ENCODE measurements at regions not wholly inside any gene's neighbourhood (a gene's known extent, or its start where the extent isn't known, plus 50 kb on each side); places are given as distances from the start of the nearest gene placed in this dataset.

DNA sequence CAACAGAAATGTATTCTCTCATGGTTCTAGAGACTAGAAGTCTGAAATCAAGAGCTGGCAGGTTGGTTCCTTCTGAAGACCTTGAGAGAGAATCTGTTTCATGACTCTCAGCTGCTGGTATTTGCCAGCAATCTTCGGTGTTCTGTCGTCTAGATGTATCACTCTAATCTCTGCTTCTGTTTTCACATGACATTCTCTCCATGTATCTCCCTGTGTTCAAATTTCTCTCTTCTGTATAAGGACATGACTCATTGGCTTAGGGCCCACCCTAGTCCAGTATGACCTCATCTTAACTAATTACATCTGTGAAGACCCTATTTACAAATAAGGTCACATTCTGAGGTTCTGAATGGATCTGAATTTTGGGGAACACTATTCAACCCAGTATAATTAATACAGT, 82.3 kb downstream of the ANKRD7 start:
- DNase-seq (ENCODE audit: low spot score): no peak
- H3K9ac ChIP-seq (ENCODE audit: low read depth in 1 of 2, low read length in 2 of 2): no peak overlapping the region
- no peak overlapping the region for H3K27ac ChIP-seq (ENCODE audit: low read depth in 1 of 2, low read length in 2 of 2)
- no peaks in the 10 kb centered on the region for H3K4me1 ChIP-seq (ENCODE audit: control insufficient read depth in 4 of 4, insufficient read depth in 4 of 4, low read length in 3 of 4)
- peaks cover 0 to 3% (median 0%) of the 10 kb centered on the region in 4 donors for H3K27me3 ChIP-seq (ENCODE audit: control insufficient read depth in 4 of 4, insufficient read depth in 4 of 4, low read length in 3 of 4)
- no peaks in the 10 kb centered on the region for H3K9me3 ChIP-seq (ENCODE audit: control insufficient read depth in 4 of 4, low read length in 3 of 4)
- WGBS: 78% methylated on average over 2 of the region's 2 CpGs
- H3K36me3 ChIP-seq (ENCODE audit: control insufficient read depth in 4 of 4, insufficient read depth in 3 of 4, low read depth in 1 of 4, low read length in 3 of 4): no peaks in the 10 kb centered on the region
- H3K4me3 ChIP-seq (ENCODE audit: low read depth in 1 of 3, low read length in 3 of 3): no peak overlapping the region
- TF ChIP-seq JUND (IDR thresholded peaks at IDR 0.05): no peak
- TF ChIP-seq, protein P1, sequence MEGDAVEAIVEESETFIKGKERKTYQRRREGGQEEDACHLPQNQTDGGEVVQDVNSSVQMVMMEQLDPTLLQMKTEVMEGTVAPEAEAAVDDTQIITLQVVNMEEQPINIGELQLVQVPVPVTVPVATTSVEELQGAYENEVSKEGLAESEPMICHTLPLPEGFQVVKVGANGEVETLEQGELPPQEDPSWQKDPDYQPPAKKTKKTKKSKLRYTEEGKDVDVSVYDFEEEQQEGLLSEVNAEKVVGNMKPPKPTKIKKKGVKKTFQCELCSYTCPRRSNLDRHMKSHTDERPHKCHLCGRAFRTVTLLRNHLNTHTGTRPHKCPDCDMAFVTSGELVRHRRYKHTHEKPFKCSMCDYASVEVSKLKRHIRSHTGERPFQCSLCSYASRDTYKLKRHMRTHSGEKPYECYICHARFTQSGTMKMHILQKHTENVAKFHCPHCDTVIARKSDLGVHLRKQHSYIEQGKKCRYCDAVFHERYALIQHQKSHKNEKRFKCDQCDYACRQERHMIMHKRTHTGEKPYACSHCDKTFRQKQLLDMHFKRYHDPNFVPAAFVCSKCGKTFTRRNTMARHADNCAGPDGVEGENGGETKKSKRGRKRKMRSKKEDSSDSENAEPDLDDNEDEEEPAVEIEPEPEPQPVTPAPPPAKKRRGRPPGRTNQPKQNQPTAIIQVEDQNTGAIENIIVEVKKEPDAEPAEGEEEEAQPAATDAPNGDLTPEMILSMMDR (IDR thresholded peaks at IDR 0.05; ENCODE audit: low read depth, low read length, missing input control): no peak
- TF ChIP-seq FOXA2 (IDR thresholded peaks at IDR 0.05): no peak
- TF ChIP-seq EGR1 (IDR thresholded peaks at IDR 0.05; ENCODE audit: low read depth in 2 of 2): no peak
- no peak for TF ChIP-seq HNF4G (IDR thresholded peaks at IDR 0.05)
- TF ChIP-seq HNF4A (conservative IDR thresholded peaks at IDR 0.05): no peak
- no peak for TF ChIP-seq FOXA1 (IDR thresholded peaks at IDR 0.05)
- TF ChIP-seq, protein P2, sequence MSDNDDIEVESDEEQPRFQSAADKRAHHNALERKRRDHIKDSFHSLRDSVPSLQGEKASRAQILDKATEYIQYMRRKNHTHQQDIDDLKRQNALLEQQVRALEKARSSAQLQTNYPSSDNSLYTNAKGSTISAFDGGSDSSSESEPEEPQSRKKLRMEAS (IDR thresholded peaks at IDR 0.05): no peak
- no peak for TF ChIP-seq YY1 (IDR thresholded peaks at IDR 0.05)
- no peak for TF ChIP-seq GABPA (IDR thresholded peaks at IDR 0.05 in 1 of 2, conservative IDR thresholded peaks at IDR 0.05 in 1 of 2)
- TF ChIP-seq RXRA (IDR thresholded peaks at IDR 0.05): no peak
- no peak for TF ChIP-seq TAF1 (conservative IDR thresholded peaks at IDR 0.05)
- no peak for TF ChIP-seq NR2F2 (IDR thresholded peaks at IDR 0.05)
- TF ChIP-seq, protein P3, sequence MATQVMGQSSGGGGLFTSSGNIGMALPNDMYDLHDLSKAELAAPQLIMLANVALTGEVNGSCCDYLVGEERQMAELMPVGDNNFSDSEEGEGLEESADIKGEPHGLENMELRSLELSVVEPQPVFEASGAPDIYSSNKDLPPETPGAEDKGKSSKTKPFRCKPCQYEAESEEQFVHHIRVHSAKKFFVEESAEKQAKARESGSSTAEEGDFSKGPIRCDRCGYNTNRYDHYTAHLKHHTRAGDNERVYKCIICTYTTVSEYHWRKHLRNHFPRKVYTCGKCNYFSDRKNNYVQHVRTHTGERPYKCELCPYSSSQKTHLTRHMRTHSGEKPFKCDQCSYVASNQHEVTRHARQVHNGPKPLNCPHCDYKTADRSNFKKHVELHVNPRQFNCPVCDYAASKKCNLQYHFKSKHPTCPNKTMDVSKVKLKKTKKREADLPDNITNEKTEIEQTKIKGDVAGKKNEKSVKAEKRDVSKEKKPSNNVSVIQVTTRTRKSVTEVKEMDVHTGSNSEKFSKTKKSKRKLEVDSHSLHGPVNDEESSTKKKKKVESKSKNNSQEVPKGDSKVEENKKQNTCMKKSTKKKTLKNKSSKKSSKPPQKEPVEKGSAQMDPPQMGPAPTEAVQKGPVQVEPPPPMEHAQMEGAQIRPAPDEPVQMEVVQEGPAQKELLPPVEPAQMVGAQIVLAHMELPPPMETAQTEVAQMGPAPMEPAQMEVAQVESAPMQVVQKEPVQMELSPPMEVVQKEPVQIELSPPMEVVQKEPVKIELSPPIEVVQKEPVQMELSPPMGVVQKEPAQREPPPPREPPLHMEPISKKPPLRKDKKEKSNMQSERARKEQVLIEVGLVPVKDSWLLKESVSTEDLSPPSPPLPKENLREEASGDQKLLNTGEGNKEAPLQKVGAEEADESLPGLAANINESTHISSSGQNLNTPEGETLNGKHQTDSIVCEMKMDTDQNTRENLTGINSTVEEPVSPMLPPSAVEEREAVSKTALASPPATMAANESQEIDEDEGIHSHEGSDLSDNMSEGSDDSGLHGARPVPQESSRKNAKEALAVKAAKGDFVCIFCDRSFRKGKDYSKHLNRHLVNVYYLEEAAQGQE (IDR thresholded peaks at IDR 0.05): no peak
- TF ChIP-seq, protein P4, sequence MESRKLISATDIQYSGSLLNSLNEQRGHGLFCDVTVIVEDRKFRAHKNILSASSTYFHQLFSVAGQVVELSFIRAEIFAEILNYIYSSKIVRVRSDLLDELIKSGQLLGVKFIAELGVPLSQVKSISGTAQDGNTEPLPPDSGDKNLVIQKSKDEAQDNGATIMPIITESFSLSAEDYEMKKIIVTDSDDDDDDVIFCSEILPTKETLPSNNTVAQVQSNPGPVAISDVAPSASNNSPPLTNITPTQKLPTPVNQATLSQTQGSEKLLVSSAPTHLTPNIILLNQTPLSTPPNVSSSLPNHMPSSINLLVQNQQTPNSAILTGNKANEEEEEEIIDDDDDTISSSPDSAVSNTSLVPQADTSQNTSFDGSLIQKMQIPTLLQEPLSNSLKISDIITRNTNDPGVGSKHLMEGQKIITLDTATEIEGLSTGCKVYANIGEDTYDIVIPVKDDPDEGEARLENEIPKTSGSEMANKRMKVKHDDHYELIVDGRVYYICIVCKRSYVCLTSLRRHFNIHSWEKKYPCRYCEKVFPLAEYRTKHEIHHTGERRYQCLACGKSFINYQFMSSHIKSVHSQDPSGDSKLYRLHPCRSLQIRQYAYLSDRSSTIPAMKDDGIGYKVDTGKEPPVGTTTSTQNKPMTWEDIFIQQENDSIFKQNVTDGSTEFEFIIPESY (IDR thresholded peaks at IDR 0.05): no peak
- no peak for TF ChIP-seq SP1 (IDR thresholded peaks at IDR 0.05)

DNA sequence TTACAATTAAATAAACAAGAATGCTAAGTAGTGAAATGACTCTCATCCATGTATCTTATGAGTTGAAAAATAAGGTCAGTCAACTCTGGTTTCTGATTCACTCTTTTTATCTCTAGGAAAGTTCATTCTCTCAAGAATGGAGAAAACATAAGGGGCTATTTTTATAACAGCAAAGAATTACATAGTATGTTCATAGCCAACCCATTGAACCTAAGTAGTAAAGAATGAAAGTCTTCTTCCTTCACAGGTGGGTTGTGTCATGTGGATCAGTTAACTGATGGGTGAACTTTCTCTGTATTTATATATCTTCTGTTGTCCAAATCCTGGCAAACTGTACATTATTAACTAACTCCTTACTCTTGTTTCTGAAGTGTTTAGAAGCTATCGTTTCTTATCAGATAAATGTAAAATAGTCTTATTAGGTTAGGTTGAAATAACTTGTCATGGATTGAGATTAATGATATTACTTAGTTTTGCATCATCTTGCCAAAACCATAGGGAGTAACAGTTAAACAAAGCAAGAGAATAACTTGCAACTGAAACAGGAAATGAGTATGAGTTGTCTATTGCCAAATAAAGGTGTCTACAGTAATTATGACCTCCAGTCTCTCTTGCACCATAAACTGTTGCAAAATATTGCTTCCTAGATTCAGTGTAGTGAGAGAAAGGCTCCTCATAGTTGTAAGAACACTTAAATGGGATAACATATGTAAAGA, 86.8 kb downstream of the ANKRD7 start:
- Histone ChIP-seq H3K9me3 (ENCODE audit: control insufficient read depth in 4 of 4, low read length in 3 of 4) (no peaks in the 10 kb centered on the region), H3K27me3 (ENCODE audit: control insufficient read depth in 4 of 4, insufficient read depth in 4 of 4, low read length in 3 of 4) (no peaks in the 10 kb centered on the region), H3K4me1 (ENCODE audit: control insufficient read depth in 4 of 4, insufficient read depth in 4 of 4, low read length in 3 of 4) (no peaks in the 10 kb centered on the region), H3K27ac (ENCODE audit: low read depth in 1 of 2, low read length in 2 of 2) (no peak overlapping the region), H3K4me3 (ENCODE audit: low read depth in 1 of 3, low read length in 3 of 3) (no peak overlapping the region), H3K36me3 (ENCODE audit: control insufficient read depth in 4 of 4, insufficient read depth in 3 of 4, low read depth in 1 of 4, low read length in 3 of 4) (no peaks in the 10 kb centered on the region), H3K9ac (ENCODE audit: low read depth in 1 of 2, low read length in 2 of 2) (no peak overlapping the region)
- no peak for DNase-seq (ENCODE audit: low spot score)
- TF ChIP-seq, protein P4 (IDR thresholded peaks at IDR 0.05): no peak
- 22% methylated on average over 1 of the region's 1 CpG for WGBS

Data from liver (tissue), 8 donors.